ENCODE measurements at regions not wholly inside any gene's neighbourhood (a gene's known extent, or its start where the extent isn't known, plus 50 kb on each side); places are given as distances from the start of the nearest gene placed in this dataset.

GRCh38 chr13:85498774-85499173 lies 300.4 kb downstream of the SLITRK6 start:
- Mint-ChIP-seq H3K27ac (no peak overlapping the region), H3K36me3 (no peaks in the 10 kb centered on the region), H3K9me3 (peaks cover under 1 to 5% of the 10 kb centered on the region in 2 donors)
- no peak for ATAC-seq
- no peak for DNase-seq (ENCODE audit: low spot score in 2 of 2)

DNA sequence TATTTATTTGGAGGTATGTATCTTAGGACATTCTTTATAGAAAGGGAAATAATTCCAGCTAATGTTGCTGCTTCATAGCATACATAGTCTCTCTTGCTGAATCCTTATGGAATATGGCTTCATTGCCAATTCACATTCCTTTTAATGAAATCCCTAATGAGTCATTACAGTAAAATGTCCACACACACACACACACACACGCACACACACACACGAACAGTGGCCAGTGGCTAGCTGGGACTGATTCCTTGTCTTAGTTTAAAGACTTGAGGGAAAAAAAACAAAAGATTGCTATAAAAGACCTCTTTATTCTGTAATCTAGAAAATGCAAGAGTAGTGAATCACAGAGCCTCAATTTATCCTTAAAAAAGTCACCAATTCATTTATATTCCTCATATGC lies 301.6 kb downstream of the SLITRK6 start:
- no peak for DNase-seq (ENCODE audit: low spot score in 2 of 2)
- peaks cover 4 to 9% of the 10 kb centered on the region in 2 donors for H3K9me3 Mint-ChIP-seq
- no peak for ATAC-seq
- no peak overlapping the region for H3K27ac Mint-ChIP-seq
- no peaks in the 10 kb centered on the region for H3K36me3 Mint-ChIP-seq

DNA sequence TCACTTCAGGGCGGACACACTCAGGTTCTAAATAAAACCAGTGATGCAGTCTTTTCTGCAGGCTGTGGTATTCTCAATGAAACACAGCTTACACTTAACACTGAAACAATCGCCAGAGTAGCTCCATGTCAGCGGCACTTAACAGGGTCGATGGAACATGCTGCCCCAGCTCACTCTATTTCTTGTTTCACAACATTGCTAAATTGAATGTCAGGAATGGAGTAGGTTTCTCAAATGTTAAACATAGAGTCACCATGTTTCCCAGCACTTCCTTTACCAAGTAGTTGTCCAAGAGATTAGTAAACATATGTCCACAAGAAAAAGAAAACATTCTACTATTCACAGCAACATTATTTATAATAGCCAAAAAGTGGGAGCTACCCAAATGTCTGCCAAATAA lies 306.9 kb downstream of the SLITRK6 start:
- Mint-ChIP-seq H3K9me3 (peaks cover 4 to 10% of the 10 kb centered on the region in 2 donors), H3K27ac (no peak overlapping the region), H3K36me3 (no peaks in the 10 kb centered on the region)
- ATAC-seq (no peak), DNase-seq (ENCODE audit: low spot score in 2 of 2) (no peak)

DNA sequence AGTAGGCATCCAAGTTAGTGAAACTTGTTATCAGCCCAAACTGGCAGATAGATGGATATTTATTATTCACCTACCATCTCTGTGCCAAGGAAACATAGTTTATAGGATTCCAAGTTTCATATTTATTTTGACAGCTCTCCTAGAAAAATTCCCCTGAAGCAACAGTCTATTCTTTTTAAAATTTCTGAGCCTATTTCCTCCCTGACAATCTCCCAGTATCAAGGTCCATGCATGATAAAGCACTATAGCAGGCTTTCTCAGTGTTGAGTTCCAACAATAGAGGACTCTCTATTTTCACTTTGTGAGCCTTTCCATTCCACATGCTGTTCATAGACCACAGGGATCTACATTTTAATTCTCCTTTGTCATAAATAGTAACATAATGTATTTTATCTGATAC lies 312.6 kb downstream of the SLITRK6 start:
- ATAC-seq: no peak
- DNase-seq (ENCODE audit: low spot score in 2 of 2): no peak
- Mint-ChIP-seq H3K36me3 (peaks cover 0 to 6% of the 10 kb centered on the region in 2 donors), H3K9me3 (peaks cover 3 to 8% of the 10 kb centered on the region in 2 donors), H3K27ac (no peak overlapping the region)

DNA sequence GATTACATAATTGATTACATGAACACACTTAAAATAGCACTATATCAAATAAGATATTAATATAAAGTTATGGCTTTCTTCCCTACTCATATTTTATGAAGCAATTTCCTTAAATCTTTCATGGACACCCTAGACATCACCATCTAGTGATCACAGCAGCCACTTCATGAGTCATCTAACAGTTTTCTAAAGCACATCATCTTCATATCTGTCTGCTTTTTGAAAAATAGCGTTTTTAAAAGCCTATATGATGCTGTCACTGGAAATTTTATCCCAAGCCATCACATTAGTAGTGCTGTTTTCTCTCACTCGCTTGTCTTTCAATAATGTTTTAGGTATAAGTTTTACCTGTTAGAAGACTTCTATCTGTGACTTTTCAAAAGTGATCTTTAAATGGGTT lies 326.1 kb downstream of the SLITRK6 start:
- no peak for DNase-seq (ENCODE audit: low spot score in 2 of 2)
- no peak overlapping the region for H3K27ac Mint-ChIP-seq
- no peaks in the 10 kb centered on the region for H3K9me3 Mint-ChIP-seq
- no peak for ATAC-seq
- H3K36me3 Mint-ChIP-seq: no peaks in the 10 kb centered on the region

DNA sequence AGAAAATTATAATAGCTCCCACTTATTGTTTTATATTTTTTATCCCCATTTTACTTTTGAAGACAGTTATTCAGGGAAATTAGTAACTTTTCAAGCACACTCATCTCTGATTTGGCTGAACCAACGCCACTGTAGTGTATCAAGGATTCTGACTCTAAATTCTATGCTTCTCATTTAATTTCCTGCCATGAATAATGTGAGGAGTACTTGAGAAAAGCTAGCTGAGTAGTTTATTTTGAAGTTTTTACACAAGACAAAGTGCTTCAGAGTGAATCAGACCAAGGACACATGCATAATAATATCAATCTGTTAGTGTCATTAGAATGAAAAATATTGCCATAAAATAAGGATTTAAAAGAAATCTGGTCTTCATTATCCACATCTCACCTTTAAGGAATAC lies 329.9 kb downstream of the SLITRK6 start:
- DNase-seq (ENCODE audit: low spot score in 2 of 2) (no peak), ATAC-seq (no peak)
- Mint-ChIP-seq H3K27ac (no peak overlapping the region), H3K9me3 (peaks cover 3 to 6% of the 10 kb centered on the region in 2 donors), H3K36me3 (no peaks in the 10 kb centered on the region)

DNA sequence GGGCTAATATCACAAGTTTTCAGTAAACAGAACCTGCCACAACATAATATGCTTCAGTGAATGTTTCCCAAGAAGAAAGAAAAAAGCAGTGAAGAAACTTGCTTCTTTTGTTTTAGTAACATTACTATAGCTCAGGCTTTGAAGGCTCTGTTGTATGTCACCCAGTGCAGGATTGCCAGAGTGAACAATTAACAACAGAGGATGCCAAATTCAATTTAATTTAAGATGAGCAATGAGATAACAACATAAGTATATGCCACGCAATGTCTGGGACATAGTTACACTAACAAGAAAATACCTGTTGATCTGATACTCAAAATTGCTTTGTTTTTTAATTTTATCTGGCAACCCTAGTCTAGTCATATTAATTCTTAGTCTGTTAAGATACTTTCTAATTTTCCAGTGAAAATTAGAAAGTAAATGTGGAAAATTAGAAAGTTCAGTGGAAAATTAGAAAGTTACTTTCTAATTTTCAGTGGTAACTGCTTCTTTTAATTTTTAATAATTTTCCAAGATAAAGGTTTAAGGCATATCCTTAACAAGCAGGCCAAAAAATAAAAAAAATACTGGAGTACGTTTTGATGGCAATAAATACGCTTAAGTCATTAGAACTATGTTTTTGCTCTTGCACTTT lies 336.3 kb downstream of the SLITRK6 start:
- Mint-ChIP-seq H3K9me3 (peaks cover 3 to 15% of the 10 kb centered on the region in 2 donors), H3K27ac (no peak overlapping the region), H3K36me3 (peaks cover 0 to 3% of the 10 kb centered on the region in 2 donors)
- no peak for DNase-seq (ENCODE audit: low spot score in 2 of 2)
- ATAC-seq: no peak

DNA sequence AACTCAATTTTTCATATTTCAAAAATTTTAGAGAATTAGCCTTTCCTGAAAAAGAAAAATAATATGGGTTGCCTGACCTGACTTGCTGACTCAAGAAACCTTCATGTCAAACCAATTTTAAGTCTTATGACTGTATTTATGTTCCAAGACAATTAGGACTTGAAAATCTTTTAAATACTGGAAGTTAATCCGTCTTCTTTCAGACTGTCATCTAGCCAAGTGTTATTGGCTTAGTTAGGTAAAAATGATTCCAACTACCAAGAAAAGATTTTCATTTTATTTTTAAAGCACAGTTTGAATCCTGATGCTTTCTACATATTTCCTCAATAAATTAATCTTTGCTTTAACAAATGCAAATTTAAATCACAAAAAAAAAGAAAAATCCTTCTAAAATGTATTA lies 337.6 kb downstream of the SLITRK6 start:
- Mint-ChIP-seq H3K27ac (no peak overlapping the region), H3K9me3 (peaks cover 9 to 24% of the 10 kb centered on the region in 2 donors), H3K36me3 (peaks cover 10 to 16% of the 10 kb centered on the region in 2 donors)
- ATAC-seq: no peak
- no peak for DNase-seq (ENCODE audit: low spot score in 2 of 2)

DNA sequence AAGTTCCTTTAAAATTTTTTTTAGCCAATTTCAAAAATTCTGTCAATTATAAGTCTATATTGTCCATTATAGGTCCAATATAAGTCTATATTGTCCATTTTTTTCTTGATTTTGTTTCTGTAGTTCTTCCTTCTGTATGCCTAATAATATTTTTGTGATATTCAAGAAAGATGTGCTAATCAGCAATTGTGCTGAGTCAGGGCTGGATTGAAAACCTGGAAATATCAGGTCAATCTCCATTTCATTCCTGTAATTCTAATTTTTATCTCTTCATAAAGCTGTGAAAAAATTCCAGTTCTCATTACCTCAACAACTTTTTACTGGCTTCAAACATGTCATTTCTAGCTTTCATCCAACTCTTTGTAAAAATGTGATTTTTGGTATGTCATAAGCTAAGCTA lies 353.7 kb downstream of the SLITRK6 start:
- DNase-seq (ENCODE audit: low spot score in 2 of 2) (no peak), ATAC-seq (no peak)
- peaks cover 0 to 8% of the 10 kb centered on the region in 2 donors for H3K9me3 Mint-ChIP-seq
- H3K36me3 Mint-ChIP-seq: no peaks in the 10 kb centered on the region
- no peak overlapping the region for H3K27ac Mint-ChIP-seq

DNA sequence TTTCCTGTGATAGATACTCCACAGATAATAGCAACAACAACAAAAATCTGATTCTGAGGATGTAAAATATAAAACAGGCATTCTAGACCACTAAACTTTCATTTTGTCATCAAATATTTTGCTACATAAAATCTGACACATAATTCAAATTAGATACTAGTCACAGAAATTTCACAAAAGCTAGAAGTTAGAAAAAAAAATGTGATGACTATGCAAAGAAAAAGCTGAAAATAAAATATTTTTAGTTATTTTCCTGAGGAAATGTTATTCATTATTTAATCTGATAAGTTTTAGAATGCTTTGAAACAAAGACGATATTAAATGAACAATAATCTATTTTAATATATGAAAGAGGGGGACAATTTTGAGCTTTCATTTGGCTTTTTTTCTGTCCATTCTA lies 357.2 kb downstream of the SLITRK6 start:
- Mint-ChIP-seq H3K27ac (no peak overlapping the region), H3K9me3 (peaks cover 0 to 8% of the 10 kb centered on the region in 2 donors), H3K36me3 (no peaks in the 10 kb centered on the region)
- no peak for DNase-seq (ENCODE audit: low spot score in 2 of 2)
- ATAC-seq: no peak

DNA sequence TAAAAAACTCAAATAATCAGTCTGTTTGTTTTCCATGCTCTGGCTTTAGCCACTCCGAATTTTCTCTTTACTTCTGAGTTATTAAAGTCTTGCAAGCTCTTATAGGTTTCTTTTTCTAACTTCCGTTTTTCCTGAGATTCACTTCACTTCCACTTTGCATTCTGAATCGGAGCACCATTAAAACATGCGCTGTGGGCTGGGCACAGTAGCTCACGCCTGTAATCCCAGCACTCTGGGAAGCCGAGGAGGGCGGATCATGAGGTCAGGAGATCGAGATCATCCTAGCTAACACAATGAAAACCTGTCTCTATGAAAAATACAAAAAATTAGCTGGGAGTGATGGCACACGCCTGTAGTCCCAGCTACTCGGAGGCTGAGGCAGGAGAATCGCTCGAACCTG lies 357.9 kb downstream of the SLITRK6 start:
- DNase-seq (ENCODE audit: low spot score in 2 of 2) (no peak), ATAC-seq (no peak)
- H3K9me3 Mint-ChIP-seq: peaks cover 0 to 3% of the 10 kb centered on the region in 2 donors
- no peaks in the 10 kb centered on the region for H3K36me3 Mint-ChIP-seq
- no peak overlapping the region for H3K27ac Mint-ChIP-seq

GRCh38 chr13:85436029-85436428 lies 363.2 kb downstream of the SLITRK6 start:
- ATAC-seq (no peak), DNase-seq (ENCODE audit: low spot score in 2 of 2) (no peak)
- peaks cover 3 to 5% of the 10 kb centered on the region in 2 donors for H3K9me3 Mint-ChIP-seq
- no peaks in the 10 kb centered on the region for H3K36me3 Mint-ChIP-seq
- no peak overlapping the region for H3K27ac Mint-ChIP-seq

DNA sequence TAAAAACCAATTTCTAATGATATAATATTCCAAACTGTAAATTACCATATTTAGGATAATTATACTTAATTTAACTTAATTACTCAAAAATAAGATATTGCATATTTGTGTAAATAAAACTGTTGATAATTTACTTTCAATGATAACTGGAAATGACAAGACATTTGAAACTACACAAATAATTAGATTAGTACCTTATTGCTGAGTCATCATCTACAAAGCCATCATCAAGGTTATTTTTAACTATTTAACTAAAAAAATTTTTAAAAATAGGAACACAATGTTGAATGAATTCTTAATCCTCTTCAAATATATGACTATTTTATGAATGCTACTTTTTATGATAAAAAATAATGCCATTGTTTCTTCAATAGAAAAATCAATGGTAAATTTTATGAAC lies 364.3 kb downstream of the SLITRK6 start:
- Mint-ChIP-seq H3K27ac (no peak overlapping the region), H3K9me3 (peaks cover 3 to 5% of the 10 kb centered on the region in 2 donors), H3K36me3 (no peaks in the 10 kb centered on the region)
- ATAC-seq (no peak), DNase-seq (ENCODE audit: low spot score in 2 of 2) (no peak)

- Mint-ChIP-seq H3K36me3 (no peaks in the 10 kb centered on the region), H3K27ac (no peak overlapping the region), H3K9me3 (peaks cover 3 to 5% of the 10 kb centered on the region in 2 donors)
- no peak for DNase-seq (ENCODE audit: low spot score in 2 of 2)
- ATAC-seq: no peak
Measured at GRCh38 chr13:85432881-85433280, 366.3 kb downstream of the SLITRK6 start.

GRCh38 chr13:85431720-85432119 lies 367.5 kb downstream of the SLITRK6 start:
- Mint-ChIP-seq H3K27ac (no peak overlapping the region), H3K9me3 (peaks cover 3 to 5% of the 10 kb centered on the region in 2 donors), H3K36me3 (no peaks in the 10 kb centered on the region)

DNA sequence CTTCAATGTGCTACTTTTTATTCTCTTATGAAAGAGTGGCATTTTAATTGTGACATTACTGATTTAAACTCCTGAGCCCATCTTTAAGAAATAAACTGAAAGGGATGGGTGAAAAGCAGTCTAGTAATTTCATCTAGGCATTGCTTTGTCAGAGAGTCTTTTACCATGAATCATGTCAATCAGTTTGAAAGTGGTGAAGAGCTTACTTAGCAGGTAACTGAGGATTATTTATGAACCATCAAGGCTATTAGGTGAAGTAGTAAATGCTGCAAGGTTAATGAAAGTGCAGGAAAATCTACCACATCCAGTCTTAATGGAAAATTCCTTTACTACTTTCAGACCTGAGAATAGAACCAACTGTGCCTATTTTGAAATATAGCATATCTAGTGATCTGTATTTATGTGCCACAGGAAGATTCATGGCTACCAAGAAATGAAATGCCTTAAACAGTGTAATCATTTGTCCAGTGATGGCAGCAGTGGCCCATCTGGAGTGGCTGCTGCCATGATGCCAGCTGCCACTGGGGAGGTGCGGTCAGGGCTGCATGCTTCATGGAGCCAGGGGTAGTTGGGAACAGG lies 368.9 kb downstream of the SLITRK6 start:
- DNase-seq (ENCODE audit: low spot score in 2 of 2) (no peak), ATAC-seq (no peak)
- Mint-ChIP-seq H3K9me3 (peaks cover 3 to 5% of the 10 kb centered on the region in 2 donors), H3K27ac (no peak overlapping the region), H3K36me3 (no peaks in the 10 kb centered on the region)

More at GRCh38 chr13:85431720-85432119, 367.5 kb downstream of the SLITRK6 start:
- ATAC-seq (no peak), DNase-seq (ENCODE audit: low spot score in 2 of 2) (no peak)

GRCh38 chr13:85427416-85427815 lies 371.8 kb downstream of the SLITRK6 start:
- H3K27ac Mint-ChIP-seq: no peak overlapping the region
- no peak for ATAC-seq
- H3K9me3 Mint-ChIP-seq: no peaks in the 10 kb centered on the region
- H3K36me3 Mint-ChIP-seq: no peaks in the 10 kb centered on the region
- DNase-seq (ENCODE audit: low spot score in 2 of 2): no peak

DNA sequence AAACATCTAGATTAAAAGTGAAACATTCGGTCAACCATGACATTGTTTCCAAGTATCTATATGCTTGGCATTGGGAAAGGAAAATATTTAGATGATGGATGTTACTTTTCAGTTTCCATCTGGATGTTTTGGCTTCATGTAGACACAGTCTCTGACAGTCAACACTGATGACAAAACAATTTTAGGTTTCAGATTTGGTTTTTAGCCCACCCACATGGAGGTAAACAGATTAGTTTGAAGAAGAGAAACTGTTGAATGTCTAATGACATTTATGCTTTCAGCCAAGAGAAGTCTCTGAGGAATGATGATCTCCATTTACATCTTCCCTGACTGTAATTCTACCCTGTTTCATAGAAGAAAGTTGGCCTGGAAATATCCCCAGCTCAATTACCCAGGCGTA lies 379.1 kb downstream of the SLITRK6 start:
- ATAC-seq: no peak
- Mint-ChIP-seq H3K27ac (no peak overlapping the region), H3K36me3 (no peaks in the 10 kb centered on the region), H3K9me3 (no peaks in the 10 kb centered on the region)
- no peak for DNase-seq (ENCODE audit: low spot score in 2 of 2)
